DMS153 treated with DMSO at 0.1 percent for 48 hours (cell line): ENCODE measurements at regions not wholly inside any gene's neighbourhood (a gene's known extent, or its start where the extent isn't known, plus 50 kb on each side); places are given as distances from the start of the nearest gene placed in this dataset.
A peak's percentile ranks its signal among the peaks of the same experiment; 100 is the strongest.
"Not testable (repeated sequence)": the region's sequence is repeated elsewhere in the genome, so short reads cannot be mapped to it uniquely, and the experiment has no call there.

Source experiments
- DNase-seq: peaks from one replicate; lab custom pipeline; 2025; ENCODE audit not compliant: unreplicated experiment; lab: John Stamatoyannopoulos, UW

GRCh38 chr1:195275710-195276109 is 1332.5 kb downstream of the KCNT2 start:
- DNase-seq, result no peak

GRCh38 chr1:195251900-195252299 is 1356.3 kb downstream of the KCNT2 start:
- DNase-seq, result no peak

- DNase-seq, result no peak
Observed at GRCh38 chr1:195243492-195243891, 1364.7 kb downstream of the KCNT2 start.

GRCh38 chr1:195241066-195241465 is 1367.2 kb downstream of the KCNT2 start:
- DNase-seq, result no peak

GRCh38 chr1:195238313-195238712 is 1369.9 kb downstream of the KCNT2 start:
- no peak for DNase-seq

GRCh38 chr1:195236991-195237889 is 1371.0 kb downstream of the KCNT2 start:
- no peak for DNase-seq

- no peak for DNase-seq
Observed at GRCh38 chr1:195218428-195219212, 1389.6 kb downstream of the KCNT2 start.

GRCh38 chr1:195202241-195202640 is 1406.0 kb downstream of the KCNT2 start:
- DNase-seq, result peak; percentile 66

- no peak for DNase-seq
Observed at GRCh38 chr1:195200772-195201171, 1407.5 kb downstream of the KCNT2 start.

GRCh38 chr1:195197116-195197515 is 1411.1 kb downstream of the KCNT2 start:
- no peak for DNase-seq

- no peak for DNase-seq
Observed at GRCh38 chr1:195195423-195196057, 1412.7 kb downstream of the KCNT2 start.

- no peak for DNase-seq
Observed at GRCh38 chr1:195193134-195193533, 1415.1 kb downstream of the KCNT2 start.

GRCh38 chr1:195188821-195189220 is 1419.4 kb downstream of the KCNT2 start:
- no peak for DNase-seq

GRCh38 chr1:195186544-195186943 is 1421.7 kb downstream of the KCNT2 start:
- DNase-seq, result no peak

- DNase-seq, result no peak
Observed at GRCh38 chr1:195185736-195186135, 1422.5 kb downstream of the KCNT2 start.

GRCh38 chr1:195185321-195185720 is 1422.9 kb downstream of the KCNT2 start:
- DNase-seq, result no peak

GRCh38 chr1:195173753-195174152 is 1434.5 kb downstream of the KCNT2 start:
- no peak for DNase-seq

GRCh38 chr1:195159795-195160194 is 1448.4 kb downstream of the KCNT2 start:
- DNase-seq, result not testable (repeated sequence)

GRCh38 chr1:195158091-195158490 is 1450.1 kb downstream of the KCNT2 start:
- DNase-seq, result no peak

GRCh38 chr1:195153107-195153506 is 1455.1 kb downstream of the KCNT2 start:
- no peak for DNase-seq

GRCh38 chr1:195150768-195151167 is 1457.5 kb downstream of the KCNT2 start:
- no peak for DNase-seq

- no peak for DNase-seq
Observed at GRCh38 chr1:195141294-195141693, 1466.9 kb downstream of the KCNT2 start.
